A673 (cell line): ENCODE measurements at regions not wholly inside any gene's neighbourhood (a gene's known extent, or its start where the extent isn't known, plus 50 kb on each side); places are given as distances from the start of the nearest gene placed in this dataset.

Experiments
- BruUV-seq: library from RNA; stranded (reverse); fragments of 400-500 nt; replicated peaks from 2 replicates; lab custom pipeline; 2021; lab: Mats Ljungman, UMichigan
- CTCF ChIA-PET: fragments of 300-600 bp; sonication (Branson Sonifier 250); formaldehyde crosslinking; loops from one replicate; lab custom pipeline; 2022; ENCODE audit warnings: antibody characterized with exemption; lab: Charles Lee
- POLR2A ChIA-PET: fragments of 300-600 bp; sonication (Branson Sonifier 250); formaldehyde crosslinking; loops from one replicate; lab custom pipeline; 2022; ENCODE audit warnings: antibody characterized with exemption; ENCODE audit not compliant: low non-redundant PET; lab: Charles Lee
- DNase-seq: peaks from one replicate; pipeline ENCODE4 v3.0.0-alpha.2; 2015; ENCODE audit warnings: low spot score
- H3K27ac ChIP-seq: fragments of 200-600 bp; sonication (generic); 2 replicates; pipeline ENCODE4 v1.5.1; 2016; ENCODE audit warnings: mixed run types, low read depth, mild to moderate bottlenecking, mixed read lengths, antibody characterized with exemption, low read length; ENCODE audit not compliant: poor library complexity, severe bottlenecking
- H3K27me3 ChIP-seq: fragments of 200-600 bp; sonication (generic); replicated peaks from 2 replicates; pipeline ENCODE4 v1.6.1; 2017; ENCODE audit warnings: mixed run types, low read depth, mild to moderate bottlenecking, mixed read lengths, antibody characterized with exemption, low read length; ENCODE audit not compliant: insufficient read depth, poor library complexity
- H3K36me3 ChIP-seq: fragments of 200-600 bp; sonication (generic); 2 replicates; pipeline ENCODE4 v1.6.1; 2016; ENCODE audit warnings: mixed run types, mild to moderate bottlenecking, mixed read lengths, antibody characterized with exemption, low read length; ENCODE audit not compliant: insufficient read depth, poor library complexity, severe bottlenecking
- H3K4me1 ChIP-seq: fragments of 200-600 bp; sonication (generic); 2 replicates; pipeline ENCODE4 v1.6.1; 2017; ENCODE audit warnings: mixed run types, mild to moderate bottlenecking, mixed read lengths, antibody characterized with exemption, low read length; ENCODE audit not compliant: insufficient read depth, poor library complexity, severe bottlenecking
- H3K4me3 ChIP-seq: fragments of 200-600 bp; sonication (generic); 2 replicates; pipeline ENCODE4 v1.5.1; 2016; ENCODE audit warnings: low read depth, mixed run types, mild to moderate bottlenecking, mixed read lengths, low read length; ENCODE audit not compliant: poor library complexity, severe bottlenecking
- H3K9me3 ChIP-seq: fragments of 200-600 bp; sonication (generic); 2 replicates; pipeline ENCODE4 v1.6.1; 2016; ENCODE audit warnings: mixed run types, low read depth, mild to moderate bottlenecking, mixed read lengths, antibody characterized with exemption, low read length; ENCODE audit not compliant: poor library complexity, severe bottlenecking
- CTCF ChIP-seq: fragments of 300-800, 200-600 bp; sonication (generic); conservative IDR thresholded peaks from 2 replicates; pipeline ENCODE4 v1.5.1; 2017; ENCODE audit warnings: low read depth, mild to moderate bottlenecking, antibody characterized with exemption, low read length, moderate library complexity, mixed read lengths
- EZH2 ChIP-seq: fragments of 200-600 bp; sonication (generic); IDR thresholded peaks from 2 replicates; pipeline ENCODE4 v1.6.1; 2017; ENCODE audit warnings: borderline replicate concordance, low read depth, mild to moderate bottlenecking, mixed read lengths, antibody characterized with exemption, low read length; ENCODE audit not compliant: poor library complexity, severe bottlenecking
- intact Hi-C: fragments of 100-400 bp; cut with micrococcal nuclease; formaldehyde crosslinking; loops from one replicate; pipeline ENCODE4 v1.10.0; 2022; ENCODE audit not compliant: unreplicated experiment

DNA sequence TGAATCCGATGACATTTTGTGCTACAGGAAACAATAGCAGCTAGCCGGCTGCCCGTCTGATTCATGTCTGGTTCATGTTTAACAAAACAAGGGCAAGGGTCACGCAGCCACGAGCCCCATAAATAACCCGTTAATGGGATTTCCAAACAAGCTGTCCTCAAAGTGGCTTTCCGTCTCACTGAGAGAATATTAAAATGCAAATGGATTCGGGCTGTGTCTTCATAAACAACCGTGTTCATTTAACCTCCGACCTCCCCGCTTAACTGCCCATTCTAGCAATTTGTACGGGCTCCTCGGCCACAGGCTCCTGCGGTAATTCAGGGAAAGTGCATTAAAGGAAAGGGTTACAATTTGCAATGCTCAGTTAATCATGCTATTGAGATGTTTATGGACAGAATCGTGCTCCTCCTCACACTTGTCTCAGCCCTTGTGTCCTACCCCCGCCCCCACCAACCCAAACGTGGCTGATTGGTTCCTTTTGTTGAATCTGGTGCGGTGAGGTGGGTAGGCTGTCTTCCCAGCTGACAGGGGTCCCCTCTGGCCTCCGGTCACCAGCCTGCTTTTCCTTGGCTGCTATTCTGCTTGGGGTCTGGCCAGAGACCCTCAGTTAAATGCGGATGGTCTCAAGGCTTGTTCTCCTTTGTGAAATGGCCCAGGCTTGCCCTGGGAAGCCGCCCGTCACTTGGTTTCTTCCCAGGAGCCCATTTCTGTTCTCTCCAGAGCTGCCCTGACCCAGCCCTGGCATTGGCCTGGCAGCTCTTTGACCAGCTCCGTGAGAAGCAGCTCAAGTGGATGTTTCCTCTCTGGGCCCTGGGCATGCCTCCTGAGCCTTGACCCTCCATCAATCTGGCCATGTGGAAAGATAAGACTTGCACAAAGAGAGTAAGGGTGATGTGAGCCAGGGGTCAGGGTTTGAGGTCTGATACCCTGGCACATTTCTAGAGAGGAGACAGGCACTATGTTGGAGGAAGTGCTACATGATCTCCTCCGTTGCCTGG, 200.7 kb upstream of the POU3F1 start:
- intact Hi-C loops: no loop called here
- BruUV-seq: no TSS peak
- DNase-seq: no peak
- TF ChIP-seq EZH2 (no peak), CTCF (no peak)
- Histone ChIP-seq H3K27ac (no peak overlapping the region), H3K4me3 (no peak overlapping the region), H3K4me1 (no peaks in the 10 kb centered on the region), H3K36me3 (no peaks in the 10 kb centered on the region), H3K9me3 (no peaks in the 10 kb centered on the region), H3K27me3 (no peaks in the 10 kb centered on the region)
- POLR2A ChIA-PET: no interaction called here
- CTCF ChIA-PET: no interaction called here

DNA sequence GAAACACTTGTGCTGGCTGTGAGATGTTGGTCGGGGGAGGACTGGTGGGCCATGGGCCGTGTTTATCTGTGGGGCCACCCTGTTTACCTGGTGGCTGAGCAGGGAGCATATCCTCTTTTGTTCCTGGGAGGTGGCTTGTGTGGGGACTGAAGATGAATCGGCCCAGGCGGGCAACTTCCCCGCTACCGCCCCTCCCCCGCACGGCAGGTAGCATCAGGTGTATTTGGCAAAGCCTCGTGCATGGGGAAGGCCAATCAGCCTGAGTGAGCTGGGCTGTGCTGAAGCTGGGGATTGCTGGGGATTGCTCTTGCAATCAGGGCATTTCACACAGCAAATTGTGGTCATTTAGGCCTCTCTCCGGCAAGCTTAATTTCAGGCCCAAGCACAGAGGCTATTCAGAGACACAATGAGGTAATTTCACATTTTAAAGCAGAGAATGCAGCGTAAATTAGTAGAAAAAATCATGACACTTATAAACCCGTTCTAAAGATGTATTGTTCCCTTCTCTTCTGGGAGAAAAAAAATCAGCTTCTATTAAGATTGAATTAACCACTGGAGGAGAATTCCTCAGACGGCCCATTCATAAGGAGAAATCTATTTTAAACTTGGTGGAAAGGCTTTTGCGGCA, 197.7 kb upstream of the POU3F1 start:
- BruUV-seq: no TSS peak
- H3K36me3 ChIP-seq: no peaks in the 10 kb centered on the region
- no peak for DNase-seq
- H3K27me3 ChIP-seq: no peaks in the 10 kb centered on the region
- CTCF ChIA-PET: no interaction called here
- POLR2A ChIA-PET: no interaction called here
- no peak overlapping the region for H3K4me3 ChIP-seq
- H3K9me3 ChIP-seq: no peaks in the 10 kb centered on the region
- TF ChIP-seq EZH2: no peak
- no peak for TF ChIP-seq CTCF
- intact Hi-C loops: no loop called here
- no peak overlapping the region for H3K27ac ChIP-seq
- H3K4me1 ChIP-seq: no peaks in the 10 kb centered on the region

DNA sequence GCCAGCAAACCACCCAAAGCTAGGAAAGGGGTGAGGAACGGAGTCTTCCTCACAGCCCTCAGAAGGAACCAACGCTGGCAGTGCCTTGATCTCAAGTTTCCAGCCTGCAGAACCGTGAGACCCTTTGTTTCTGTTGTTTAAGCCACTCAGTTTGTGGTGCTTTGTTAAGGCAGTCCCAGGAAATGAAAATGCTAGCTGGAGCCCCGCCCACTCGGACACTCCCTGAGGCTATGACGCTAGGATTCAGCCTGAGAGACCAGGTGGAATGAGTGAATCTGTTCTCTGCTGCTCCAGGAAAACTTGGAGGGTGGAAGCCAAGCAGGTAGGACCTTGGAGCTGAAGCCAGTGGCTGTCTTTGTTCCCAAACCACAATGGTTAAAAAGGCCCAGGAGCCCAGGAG, 196.5 kb upstream of the POU3F1 start:
- H3K27me3 ChIP-seq: no peaks in the 10 kb centered on the region
- no peak for DNase-seq
- H3K9me3 ChIP-seq: no peaks in the 10 kb centered on the region
- no peak overlapping the region for H3K27ac ChIP-seq
- TF ChIP-seq EZH2 (no peak), CTCF (no peak)
- H3K4me3 ChIP-seq: no peak overlapping the region
- no TSS peak for BruUV-seq
- ChIA-PET CTCF (no interaction called here), POLR2A (no interaction called here)
- H3K4me1 ChIP-seq: no peaks in the 10 kb centered on the region
- intact Hi-C loops: no loop called here
- no peaks in the 10 kb centered on the region for H3K36me3 ChIP-seq
